ENCODE measurements at regions not wholly inside any gene's neighbourhood (a gene's known extent, or its start where the extent isn't known, plus 50 kb on each side); places are given as distances from the start of the nearest gene placed in this dataset.

DNA sequence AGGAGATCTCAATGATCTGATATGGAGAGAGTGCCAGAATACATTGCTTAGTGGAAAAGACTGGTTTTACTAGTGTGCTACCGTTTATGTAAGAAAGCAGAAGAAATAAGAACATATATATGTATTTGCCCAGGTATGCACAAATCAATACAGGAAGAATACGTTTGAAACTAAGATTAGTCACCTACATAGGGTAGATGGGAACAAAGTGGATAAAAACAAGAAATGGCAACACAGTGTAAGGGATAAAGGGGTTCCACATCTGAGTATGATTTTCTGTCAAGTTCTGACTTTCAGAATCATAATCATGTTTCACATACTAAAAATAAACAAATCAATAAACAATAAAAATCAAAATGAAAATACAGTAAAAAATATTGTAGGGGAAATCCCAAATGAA lies 148.6 kb upstream of the NAMPT start:
- no peak overlapping the region for H3K27ac ChIP-seq
- TF ChIP-seq CTCF (conservative IDR thresholded peaks at IDR 0.05): no peak

GRCh38 chr7:106430535-106431455 lies 146.0 kb upstream of the NAMPT start:
- no peak for TF ChIP-seq CTCF (conservative IDR thresholded peaks at IDR 0.05)
- H3K27ac ChIP-seq: peak overlapping the region; percentile 59

DNA sequence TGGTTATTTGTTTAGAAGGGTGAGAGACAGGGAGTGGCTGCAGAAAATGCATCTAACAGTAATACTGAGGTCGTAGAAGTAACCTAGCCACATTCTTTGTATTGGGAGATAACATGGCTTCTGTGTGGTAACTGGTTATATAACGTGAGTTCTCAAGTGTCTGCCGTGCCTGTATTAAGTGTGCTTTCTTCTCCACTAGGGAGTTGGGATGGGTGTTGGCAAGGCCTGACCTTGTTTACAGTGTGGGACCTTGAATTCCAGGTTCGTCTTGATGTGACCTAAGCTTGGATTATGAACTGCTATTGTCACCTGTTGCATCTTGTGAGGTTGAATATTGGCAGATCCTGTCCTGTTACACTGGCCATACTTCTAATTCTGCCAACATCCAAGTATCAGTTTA lies 145.3 kb upstream of the NAMPT start:
- no peak for TF ChIP-seq CTCF (conservative IDR thresholded peaks at IDR 0.05)
- peak overlapping the region; percentile 59; the same call in 1 of the 2 replicates for H3K27ac ChIP-seq

- no peak overlapping the region for H3K27ac ChIP-seq
- no peak for TF ChIP-seq CTCF (conservative IDR thresholded peaks at IDR 0.05)
Observed at GRCh38 chr7:106426803-106427202, 142.0 kb upstream of the NAMPT start.

GRCh38 chr7:106425017-106425719 lies 140.4 kb upstream of the NAMPT start:
- no peak for TF ChIP-seq CTCF (conservative IDR thresholded peaks at IDR 0.05)
- peak overlapping the region; percentile 72 for H3K27ac ChIP-seq

- TF ChIP-seq CTCF (conservative IDR thresholded peaks at IDR 0.05): no peak
- H3K27ac ChIP-seq: peak overlapping the region; percentile 72
Observed at GRCh38 chr7:106424476-106425016, 139.8 kb upstream of the NAMPT start.

- no peak for TF ChIP-seq CTCF (conservative IDR thresholded peaks at IDR 0.05)
- peak overlapping the region; percentile 72 for H3K27ac ChIP-seq
Observed at GRCh38 chr7:106423821-106424475, 139.2 kb upstream of the NAMPT start.
